Ishikawa (cell line): ENCODE measurements at regions not wholly inside any gene's neighbourhood (a gene's known extent, or its start where the extent isn't known, plus 50 kb on each side); places are given as distances from the start of the nearest gene placed in this dataset.

Source experiments
- CEBPB ChIP-seq: IDR thresholded peaks from 2 replicates; pipeline ENCODE4 v1.6.1; 2012
- CREB1 ChIP-seq: IDR thresholded peaks from 2 replicates; pipeline ENCODE4 v1.6.1; 2012; ENCODE audit warnings: low read depth
- EGR1 ChIP-seq: IDR thresholded peaks from 2 replicates; pipeline ENCODE4 v1.6.1; 2012
- EP300 ChIP-seq: IDR thresholded peaks from 2 replicates; pipeline ENCODE4 v1.6.1; 2012; ENCODE audit warnings: borderline replicate concordance
- FOXM1 ChIP-seq: IDR thresholded peaks from 2 replicates; pipeline ENCODE4 v1.6.1; 2012; ENCODE audit warnings: low read depth, borderline replicate concordance
- NFIC ChIP-seq: IDR thresholded peaks from 2 replicates; pipeline ENCODE4 v1.6.1; 2012
- RAD21 ChIP-seq: IDR thresholded peaks from 2 replicates; pipeline ENCODE4 v1.6.1; 2012; ENCODE audit warnings: low read depth
- TAF1 ChIP-seq: IDR thresholded peaks from 2 replicates; pipeline ENCODE4 v1.6.1; 2012; ENCODE audit warnings: low read depth, mild to moderate bottlenecking
- TCF12 ChIP-seq: IDR thresholded peaks from 2 replicates; pipeline ENCODE4 v1.6.1; 2012; ENCODE audit warnings: low read depth
- TEAD4 ChIP-seq: IDR thresholded peaks from 2 replicates; pipeline ENCODE4 v1.6.1; 2012
- YY1 ChIP-seq: IDR thresholded peaks from 2 replicates; pipeline ENCODE4 v1.6.1; 2012; ENCODE audit warnings: low read depth
- ZBTB7A ChIP-seq: IDR thresholded peaks from 2 replicates; pipeline ENCODE4 v1.6.1; 2012; ENCODE audit warnings: low read depth
- TF ChIP-seq, protein P1 (sequence below): IDR thresholded peaks from 2 replicates; pipeline ENCODE4 v1.6.1; 2012
- TF ChIP-seq, protein P2 (sequence below): IDR thresholded peaks from 2 replicates; pipeline ENCODE4 v1.6.1; 2012
- TF ChIP-seq, protein P3 (sequence below): IDR thresholded peaks from 2 replicates; pipeline ENCODE4 v1.6.1; 2012; ENCODE audit warnings: low read depth, mild to moderate bottlenecking

- TF ChIP-seq RAD21: no peak
- TF ChIP-seq, protein P1, sequence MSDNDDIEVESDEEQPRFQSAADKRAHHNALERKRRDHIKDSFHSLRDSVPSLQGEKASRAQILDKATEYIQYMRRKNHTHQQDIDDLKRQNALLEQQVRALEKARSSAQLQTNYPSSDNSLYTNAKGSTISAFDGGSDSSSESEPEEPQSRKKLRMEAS: no peak
- TF ChIP-seq CEBPB: no peak
- no peak for TF ChIP-seq EGR1
- TF ChIP-seq ZBTB7A: no peak
- TF ChIP-seq, protein P2, sequence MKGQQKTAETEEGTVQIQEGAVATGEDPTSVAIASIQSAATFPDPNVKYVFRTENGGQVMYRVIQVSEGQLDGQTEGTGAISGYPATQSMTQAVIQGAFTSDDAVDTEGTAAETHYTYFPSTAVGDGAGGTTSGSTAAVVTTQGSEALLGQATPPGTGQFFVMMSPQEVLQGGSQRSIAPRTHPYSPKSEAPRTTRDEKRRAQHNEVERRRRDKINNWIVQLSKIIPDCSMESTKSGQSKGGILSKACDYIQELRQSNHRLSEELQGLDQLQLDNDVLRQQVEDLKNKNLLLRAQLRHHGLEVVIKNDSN: no peak
- TF ChIP-seq TEAD4: no peak
- TF ChIP-seq FOXM1: no peak
- TF ChIP-seq NFIC: no peak
- TF ChIP-seq, protein P3, sequence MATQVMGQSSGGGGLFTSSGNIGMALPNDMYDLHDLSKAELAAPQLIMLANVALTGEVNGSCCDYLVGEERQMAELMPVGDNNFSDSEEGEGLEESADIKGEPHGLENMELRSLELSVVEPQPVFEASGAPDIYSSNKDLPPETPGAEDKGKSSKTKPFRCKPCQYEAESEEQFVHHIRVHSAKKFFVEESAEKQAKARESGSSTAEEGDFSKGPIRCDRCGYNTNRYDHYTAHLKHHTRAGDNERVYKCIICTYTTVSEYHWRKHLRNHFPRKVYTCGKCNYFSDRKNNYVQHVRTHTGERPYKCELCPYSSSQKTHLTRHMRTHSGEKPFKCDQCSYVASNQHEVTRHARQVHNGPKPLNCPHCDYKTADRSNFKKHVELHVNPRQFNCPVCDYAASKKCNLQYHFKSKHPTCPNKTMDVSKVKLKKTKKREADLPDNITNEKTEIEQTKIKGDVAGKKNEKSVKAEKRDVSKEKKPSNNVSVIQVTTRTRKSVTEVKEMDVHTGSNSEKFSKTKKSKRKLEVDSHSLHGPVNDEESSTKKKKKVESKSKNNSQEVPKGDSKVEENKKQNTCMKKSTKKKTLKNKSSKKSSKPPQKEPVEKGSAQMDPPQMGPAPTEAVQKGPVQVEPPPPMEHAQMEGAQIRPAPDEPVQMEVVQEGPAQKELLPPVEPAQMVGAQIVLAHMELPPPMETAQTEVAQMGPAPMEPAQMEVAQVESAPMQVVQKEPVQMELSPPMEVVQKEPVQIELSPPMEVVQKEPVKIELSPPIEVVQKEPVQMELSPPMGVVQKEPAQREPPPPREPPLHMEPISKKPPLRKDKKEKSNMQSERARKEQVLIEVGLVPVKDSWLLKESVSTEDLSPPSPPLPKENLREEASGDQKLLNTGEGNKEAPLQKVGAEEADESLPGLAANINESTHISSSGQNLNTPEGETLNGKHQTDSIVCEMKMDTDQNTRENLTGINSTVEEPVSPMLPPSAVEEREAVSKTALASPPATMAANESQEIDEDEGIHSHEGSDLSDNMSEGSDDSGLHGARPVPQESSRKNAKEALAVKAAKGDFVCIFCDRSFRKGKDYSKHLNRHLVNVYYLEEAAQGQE: no peak
- no peak for TF ChIP-seq YY1
- TF ChIP-seq CREB1: no peak
Observed at GRCh38 chr10:55274367-55274766, 473.3 kb upstream of the PCDH15 start.

DNA sequence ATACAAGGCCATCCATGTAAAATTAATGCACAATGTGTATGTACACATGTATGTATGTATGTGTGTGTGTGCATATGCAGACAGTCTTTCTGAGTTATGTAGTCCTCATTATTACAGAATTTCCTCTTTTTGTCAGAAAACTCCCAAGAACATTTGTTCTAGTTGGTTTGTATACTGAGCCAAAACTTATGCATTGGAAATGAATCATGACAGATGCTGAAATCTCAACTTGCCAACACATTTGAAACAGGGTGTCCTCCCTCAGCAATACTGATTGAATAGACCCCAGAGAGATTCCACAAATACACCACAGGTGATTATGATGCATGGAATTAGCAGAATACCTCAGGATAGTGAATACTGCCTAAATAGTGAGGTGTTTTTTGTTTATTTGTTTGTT lies 472.9 kb upstream of the PCDH15 start:
- TF ChIP-seq CREB1 (no peak), YY1 (no peak), EGR1 (no peak), EP300 (no peak), TEAD4 (no peak), ZBTB7A (no peak), TCF12 (no peak), CEBPB (no peak), TAF1 (no peak), NFIC (no peak), RAD21 (no peak)

GRCh38 chr10:55272886-55273285 lies 471.9 kb upstream of the PCDH15 start:
- TF ChIP-seq EP300 (no peak), TEAD4 (no peak), RAD21 (no peak), FOXM1 (no peak), CREB1 (no peak), NFIC (no peak), CEBPB (no peak), ZBTB7A (no peak), EGR1 (no peak), TAF1 (no peak), YY1 (no peak), TCF12 (no peak)
- TF ChIP-seq, protein P2: no peak
- TF ChIP-seq, protein P3: no peak
- TF ChIP-seq, protein P1: no peak

DNA sequence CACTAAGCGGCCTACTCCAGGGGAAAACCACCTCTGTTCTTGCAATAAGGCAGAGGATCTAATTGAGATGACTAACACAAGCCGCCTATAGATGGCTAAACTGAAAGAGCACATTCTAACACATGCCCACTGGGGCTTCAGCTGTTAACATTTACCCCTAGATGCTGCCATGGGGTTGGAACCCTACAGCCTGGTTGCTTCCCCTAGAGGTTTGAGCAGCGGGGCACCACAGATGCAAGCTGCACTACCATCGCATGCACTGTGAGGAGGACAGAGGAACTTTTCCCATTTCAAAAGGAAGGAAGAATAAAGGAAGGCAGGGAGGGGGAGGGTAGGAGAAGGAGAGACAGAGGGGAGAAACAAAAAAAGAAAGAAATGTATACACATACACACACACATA lies 465.8 kb upstream of the PCDH15 start:
- no peak for TF ChIP-seq NFIC
- no peak for TF ChIP-seq ZBTB7A
- TF ChIP-seq FOXM1: no peak
- no peak for TF ChIP-seq YY1
- TF ChIP-seq CEBPB: no peak
- TF ChIP-seq, protein P3: no peak
- no peak for TF ChIP-seq RAD21
- no peak for TF ChIP-seq EP300
- TF ChIP-seq TEAD4: no peak
